Activated CD4-positive, alpha-beta T cell treated with anti-CD3 and anti-CD28 coated beads for 36 hours (primary cell): ENCODE measurements at regions not wholly inside any gene's neighbourhood (a gene's known extent, or its start where the extent isn't known, plus 50 kb on each side); places are given as distances from the start of the nearest gene placed in this dataset.

Experiments used
- ATAC-seq: fragments of 200-7000 bp; cut with Tn5 transposase; one replicate; pipeline ENCODE4 v1.10.0; 2021; ENCODE audit warnings: mild to moderate bottlenecking, moderate library complexity
- CTCF ChIA-PET: fragments of 350-600 bp; sonication (Branson Sonifier 250); formaldehyde crosslinking; loops from one replicate; lab custom pipeline; 2021; ENCODE audit warnings: antibody characterized with exemption; lab: Charles Lee
- POLR2A ChIA-PET: fragments of 350-600 bp; sonication (Branson Sonifier 250); formaldehyde crosslinking; loops from one replicate; lab custom pipeline; 2021; ENCODE audit warnings: antibody characterized with exemption, inconsistent platforms; lab: Charles Lee
- DNase-seq: peaks from one replicate; pipeline ENCODE4 v3.0.0-alpha.2; 2020
- H3K27ac Mint-ChIP-seq: one replicate; pipeline ENCODE4 v1.8.0; 2021; ENCODE audit warnings: mixed read lengths
- H3K27me3 Mint-ChIP-seq: one replicate; pipeline ENCODE4 v1.8.0; 2021; ENCODE audit warnings: mixed read lengths
- H3K36me3 Mint-ChIP-seq: one replicate; pipeline ENCODE4 v1.8.0; 2021; ENCODE audit warnings: low read depth, mixed read lengths
- H3K4me1 Mint-ChIP-seq: one replicate; pipeline ENCODE4 v1.8.0; 2021; ENCODE audit warnings: mixed read lengths
- H3K4me3 Mint-ChIP-seq: one replicate; pipeline ENCODE4 v1.8.0; 2021; ENCODE audit warnings: mild to moderate bottlenecking, moderate library complexity, mixed read lengths
- H3K9me3 Mint-ChIP-seq: one replicate; pipeline ENCODE4 v1.8.0; 2021; ENCODE audit warnings: low read depth, mixed read lengths
- intact Hi-C, 2 experiments: fragments of 100-400 bp; cut with DNase I in 1 of 2; cut with micrococcal nuclease in 1 of 2; formaldehyde crosslinking; loops; one replicate each; pipeline versions ENCODE4 v1.14.2 to v1.15.1; 2022 to 2024; cut with DNase I, micrococcal nuclease

DNA sequence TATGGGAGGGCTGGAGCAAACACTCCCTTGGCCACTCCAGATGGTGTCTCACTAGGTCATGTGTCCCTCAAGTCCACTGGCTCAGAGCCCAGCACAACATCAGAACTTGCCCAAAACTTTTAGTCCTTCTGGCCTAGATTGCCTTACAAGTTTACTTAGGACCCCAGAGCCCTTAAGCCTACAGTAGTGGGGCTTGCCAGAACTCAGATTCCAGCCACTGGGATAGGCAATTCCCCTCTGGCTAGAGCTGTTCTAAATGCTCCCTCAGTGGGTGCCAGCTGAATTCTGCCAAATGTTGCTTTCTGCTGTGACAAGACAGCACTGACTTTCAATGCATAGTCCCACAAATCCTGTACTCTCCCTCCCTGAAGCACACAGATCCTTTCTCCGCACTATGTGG lies 331.1 kb downstream of the HTR7 start:
- POLR2A ChIA-PET: no interaction called here
- no peak for DNase-seq
- no peak for ATAC-seq
- intact Hi-C loops: no loop called here
- H3K4me3 Mint-ChIP-seq: no peak overlapping the region
- H3K9me3 Mint-ChIP-seq: peaks cover 2% of the 10 kb centered on the region
- no peaks in the 10 kb centered on the region for H3K36me3 Mint-ChIP-seq
- no peak overlapping the region for H3K27ac Mint-ChIP-seq
- peaks cover 7% of the 10 kb centered on the region for H3K27me3 Mint-ChIP-seq
- H3K4me1 Mint-ChIP-seq: no peaks in the 10 kb centered on the region
- CTCF ChIA-PET: no interaction called here

DNA sequence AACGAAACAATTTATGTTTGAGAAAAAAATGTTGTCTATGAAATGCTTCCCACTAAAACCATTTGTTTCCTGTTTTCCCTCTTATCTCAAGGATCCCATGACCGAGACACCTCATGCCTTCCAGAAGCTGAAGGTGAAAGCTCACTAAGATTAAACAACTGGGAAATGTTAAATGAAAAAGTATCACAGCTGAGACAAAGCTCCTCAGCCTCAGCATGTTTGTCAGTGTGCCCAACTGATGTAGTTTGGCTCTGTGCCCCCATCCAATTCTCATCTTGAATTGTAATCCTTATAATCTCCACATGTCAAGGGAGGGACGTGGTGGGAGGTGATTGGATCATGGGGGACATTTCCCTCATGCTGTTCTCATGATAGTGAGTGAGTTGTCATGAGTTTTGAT lies 327.3 kb downstream of the HTR7 start:
- Mint-ChIP-seq H3K4me3 (no peak overlapping the region), H3K4me1 (no peaks in the 10 kb centered on the region), H3K9me3 (no peaks in the 10 kb centered on the region), H3K36me3 (no peaks in the 10 kb centered on the region), H3K27ac (no peak overlapping the region), H3K27me3 (peaks cover 5% of the 10 kb centered on the region)
- intact Hi-C loops: no loop called here
- ATAC-seq (no peak), DNase-seq (no peak)
- POLR2A ChIA-PET: no interaction called here
- CTCF ChIA-PET: interaction anchor here (1.4 kb wide), 1 partner anchor 16 kb away, joined by 3 read pairs; no protein-coding TSS in a partner anchor

DNA sequence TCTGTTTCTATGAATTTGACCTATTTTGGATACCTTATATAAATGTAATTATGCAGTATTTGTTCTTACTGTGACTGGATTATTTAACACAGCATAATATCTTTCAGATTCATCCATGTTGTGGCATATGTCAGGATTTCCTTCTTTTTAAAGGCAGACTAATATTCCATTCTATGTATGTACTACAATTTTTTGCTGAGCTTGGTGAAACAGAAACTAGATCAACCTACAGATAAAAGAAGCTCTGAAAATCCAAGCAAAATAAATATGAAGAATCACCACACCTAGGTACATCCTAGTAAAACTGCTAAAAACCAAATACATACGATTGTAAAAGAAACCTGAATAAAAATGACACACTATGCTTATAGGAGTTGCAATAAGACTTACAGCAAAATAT lies 300.5 kb downstream of the HTR7 start:
- H3K4me3 Mint-ChIP-seq: no peak overlapping the region
- ChIA-PET CTCF (interaction anchor here (0.9 kb wide), 1 partner anchor 15 kb away, joined by 3 read pairs; no protein-coding TSS in a partner anchor), POLR2A (no interaction called here)
- no peaks in the 10 kb centered on the region for H3K36me3 Mint-ChIP-seq
- H3K9me3 Mint-ChIP-seq: peaks cover 2% of the 10 kb centered on the region
- intact Hi-C loops: no loop called here
- ATAC-seq: no peak
- no peak overlapping the region for H3K27ac Mint-ChIP-seq
- no peaks in the 10 kb centered on the region for H3K4me1 Mint-ChIP-seq
- DNase-seq: no peak
- H3K27me3 Mint-ChIP-seq: peaks cover 5% of the 10 kb centered on the region

DNA sequence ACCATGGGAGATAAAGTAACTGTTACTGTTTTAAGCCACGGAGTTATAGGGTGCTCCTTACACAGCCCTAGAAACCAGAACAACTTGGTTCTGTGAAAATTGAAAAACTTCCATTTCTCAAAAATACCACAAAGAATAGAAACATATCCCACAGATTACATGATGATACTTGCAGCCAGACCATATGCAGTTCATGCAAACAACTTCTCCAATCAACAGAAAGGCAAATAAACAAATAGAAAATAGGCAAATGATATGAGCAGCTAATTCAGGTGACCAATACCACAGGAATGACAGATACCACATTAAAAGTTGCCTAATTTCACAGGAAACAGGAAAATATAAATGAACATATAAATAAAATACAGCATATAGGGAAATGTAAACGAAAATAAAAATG lies 297.5 kb downstream of the HTR7 start:
- H3K4me3 Mint-ChIP-seq: no peak overlapping the region
- no peak for DNase-seq

DNA sequence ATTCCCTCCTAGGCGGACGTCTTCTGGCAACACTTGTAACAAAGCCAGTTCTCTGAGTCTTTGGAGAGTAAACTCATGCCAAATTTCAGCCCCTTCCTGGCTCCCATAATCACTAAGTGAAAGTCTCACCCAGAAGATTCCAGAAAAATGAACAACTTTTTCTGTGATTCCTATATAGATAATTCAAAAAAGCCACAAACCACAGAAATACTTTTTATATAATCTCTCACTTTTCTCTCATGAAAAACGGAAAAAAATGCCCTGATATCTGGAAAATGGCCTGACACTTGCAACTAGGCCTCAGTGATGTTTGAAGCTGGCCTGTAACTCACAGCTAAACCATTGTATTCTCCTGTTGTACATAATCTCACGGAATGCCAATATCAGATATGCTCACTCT lies 296.2 kb downstream of the HTR7 start:
- Mint-ChIP-seq H3K27me3 (no peaks in the 10 kb centered on the region), H3K4me3 (no peak overlapping the region), H3K4me1 (no peaks in the 10 kb centered on the region), H3K9me3 (peaks cover 2% of the 10 kb centered on the region), H3K27ac (no peak overlapping the region), H3K36me3 (no peaks in the 10 kb centered on the region)
- ATAC-seq (no peak), DNase-seq (no peak)
- POLR2A ChIA-PET: no interaction called here
- intact Hi-C loops: no loop called here
- CTCF ChIA-PET: interaction anchor here (0.7 kb wide), 1 partner anchor 59 kb away, joined by 3 read pairs; no protein-coding TSS in a partner anchor

More for the DNA sequence above, 297.5 kb downstream of the HTR7 start:
- POLR2A ChIA-PET: no interaction called here
- intact Hi-C loops: no loop called here
- H3K36me3 Mint-ChIP-seq: no peaks in the 10 kb centered on the region
- CTCF ChIA-PET: no interaction called here
- peaks cover 2% of the 10 kb centered on the region for H3K9me3 Mint-ChIP-seq
- H3K27ac Mint-ChIP-seq: no peak overlapping the region
- no peaks in the 10 kb centered on the region for H3K4me1 Mint-ChIP-seq
- no peak for ATAC-seq
- peaks cover 2% of the 10 kb centered on the region for H3K27me3 Mint-ChIP-seq

DNA sequence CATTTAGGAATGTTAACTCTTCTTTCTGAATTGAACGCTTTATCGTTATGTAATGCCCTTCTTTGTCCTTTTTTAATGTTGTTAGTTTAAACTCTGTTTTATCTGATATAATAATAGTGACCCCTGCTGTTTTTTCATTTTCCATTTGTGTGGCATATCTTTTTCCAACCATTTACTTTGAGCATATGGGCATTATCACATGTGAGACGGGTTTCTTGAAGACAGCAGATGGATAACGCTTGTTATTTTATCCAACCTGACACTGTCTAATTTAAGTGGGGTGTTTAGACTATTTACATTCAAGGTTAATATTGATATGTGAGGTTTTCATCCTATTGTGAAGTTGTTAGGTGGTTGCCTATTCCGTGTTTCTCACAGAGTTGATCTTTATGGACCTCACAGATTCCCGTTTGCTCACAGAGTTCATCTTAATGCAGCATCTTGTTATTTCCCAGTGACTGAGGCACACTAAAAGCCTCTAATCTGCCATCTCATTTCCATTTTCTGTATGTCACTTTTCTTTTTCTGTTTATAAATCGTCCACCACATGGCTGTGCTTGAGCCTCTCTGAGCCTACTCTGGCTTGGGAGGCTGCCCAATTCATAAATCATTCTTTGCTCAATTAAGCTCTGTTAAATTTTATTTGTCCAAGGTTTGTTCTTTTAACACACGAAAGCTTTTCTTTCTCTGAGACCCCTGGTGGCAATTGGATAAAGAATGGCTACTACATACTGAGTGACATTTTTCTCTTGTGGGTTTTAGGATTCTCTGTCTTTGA lies 286.2 kb downstream of the HTR7 start:
- intact Hi-C loops: no loop called here

DNA sequence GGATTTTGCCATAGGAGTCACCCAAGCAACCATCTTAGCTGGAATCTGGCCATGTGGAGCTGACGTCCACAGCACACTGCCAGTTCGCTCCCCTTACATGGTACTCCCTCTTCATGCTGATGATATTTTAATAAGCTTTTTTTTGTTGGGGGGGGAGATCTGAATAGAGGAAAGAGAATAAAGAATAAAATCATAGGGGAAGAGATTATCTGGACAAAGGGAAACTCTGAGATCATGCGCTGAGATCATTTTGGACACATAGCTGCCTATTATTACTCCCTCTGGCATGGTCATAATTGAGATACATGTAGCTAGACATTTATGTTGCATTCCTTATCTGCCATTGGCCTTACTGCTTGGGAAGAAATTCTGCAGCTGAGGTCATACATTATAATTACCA lies 282.7 kb downstream of the HTR7 start:
- Mint-ChIP-seq H3K36me3 (no peaks in the 10 kb centered on the region), H3K27me3 (peaks cover 2% of the 10 kb centered on the region), H3K9me3 (no peaks in the 10 kb centered on the region), H3K4me1 (no peaks in the 10 kb centered on the region), H3K27ac (no peak overlapping the region), H3K4me3 (no peak overlapping the region)
- ATAC-seq: no peak
- POLR2A ChIA-PET: no interaction called here
- intact Hi-C loops: no loop called here
- CTCF ChIA-PET: interaction anchor here (0.5 kb wide), 1 partner anchor 40 kb away, joined by 3 read pairs; no protein-coding TSS in a partner anchor
- no peak for DNase-seq

More for the DNA sequence above, 286.2 kb downstream of the HTR7 start:
- no peak overlapping the region for H3K4me3 Mint-ChIP-seq
- no peak for DNase-seq
- no peaks in the 10 kb centered on the region for H3K9me3 Mint-ChIP-seq
- ChIA-PET CTCF (no interaction called here), POLR2A (no interaction called here)
- no peak for ATAC-seq
- H3K4me1 Mint-ChIP-seq: no peaks in the 10 kb centered on the region
- no peaks in the 10 kb centered on the region for H3K36me3 Mint-ChIP-seq
- no peaks in the 10 kb centered on the region for H3K27me3 Mint-ChIP-seq
- H3K27ac Mint-ChIP-seq: no peak overlapping the region

DNA sequence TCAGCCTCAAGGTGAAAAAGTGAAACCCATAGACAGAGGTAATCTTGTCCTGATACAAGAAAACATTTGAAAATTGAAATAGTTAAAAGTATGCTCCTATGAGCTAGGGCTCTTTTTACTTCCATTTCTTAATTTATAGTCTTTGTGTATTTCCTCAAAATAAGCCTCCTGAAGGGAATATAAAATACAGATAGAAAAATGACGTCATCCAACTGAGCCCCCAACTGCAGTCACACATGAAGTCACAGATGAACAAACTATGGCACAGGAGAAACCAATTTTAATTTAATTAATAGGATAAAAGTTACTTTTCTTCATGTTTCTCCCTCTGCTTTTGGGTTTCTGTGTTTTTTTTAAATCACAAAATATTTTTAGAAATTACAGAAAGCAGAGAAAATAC lies 280.3 kb downstream of the HTR7 start:
- POLR2A ChIA-PET: no interaction called here
- CTCF ChIA-PET: no interaction called here
- ATAC-seq (no peak), DNase-seq (no peak)
- no peaks in the 10 kb centered on the region for H3K9me3 Mint-ChIP-seq
- no peak overlapping the region for H3K4me3 Mint-ChIP-seq
- no peak overlapping the region for H3K27ac Mint-ChIP-seq
- no peaks in the 10 kb centered on the region for H3K4me1 Mint-ChIP-seq
- peaks cover 2% of the 10 kb centered on the region for H3K27me3 Mint-ChIP-seq
- intact Hi-C loops: no loop called here
- no peaks in the 10 kb centered on the region for H3K36me3 Mint-ChIP-seq

DNA sequence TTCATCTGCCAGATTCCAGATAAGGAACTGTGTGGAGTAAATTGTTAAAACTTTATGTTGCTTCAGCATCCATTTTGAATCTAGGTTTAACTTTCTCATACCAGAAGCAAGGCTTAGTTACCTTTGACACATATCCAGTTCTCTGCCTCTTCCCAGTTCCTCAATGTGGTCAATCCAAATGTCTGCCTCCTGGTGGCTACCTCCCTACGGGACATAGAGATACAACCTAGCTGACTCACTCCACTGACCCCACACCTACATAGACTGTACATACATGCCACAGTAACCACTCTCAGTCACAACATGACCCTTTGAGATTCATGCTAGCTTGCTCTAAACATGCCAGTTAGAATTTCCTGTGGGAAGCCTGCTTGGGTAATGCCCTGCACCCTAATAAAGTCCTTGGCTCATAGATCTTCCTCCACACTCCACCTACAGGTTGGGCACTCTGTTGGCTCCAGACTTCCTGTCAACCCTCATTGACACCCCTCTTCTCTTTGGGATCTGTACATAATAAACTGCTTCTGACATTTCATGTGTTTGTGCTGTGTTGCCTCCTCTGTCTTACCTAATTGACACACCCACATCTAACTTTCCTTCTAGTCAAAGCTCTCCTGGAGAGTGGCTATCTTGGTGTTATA lies 278.1 kb downstream of the HTR7 start:
- Mint-ChIP-seq H3K4me1 (no peaks in the 10 kb centered on the region), H3K4me3 (no peak overlapping the region), H3K27me3 (peaks cover 7% of the 10 kb centered on the region), H3K36me3 (no peaks in the 10 kb centered on the region), H3K9me3 (no peaks in the 10 kb centered on the region), H3K27ac (no peak overlapping the region)
- ChIA-PET POLR2A (no interaction called here), CTCF (no interaction called here)
- DNase-seq: no peak
- intact Hi-C loops: no loop called here
- ATAC-seq: no peak

DNA sequence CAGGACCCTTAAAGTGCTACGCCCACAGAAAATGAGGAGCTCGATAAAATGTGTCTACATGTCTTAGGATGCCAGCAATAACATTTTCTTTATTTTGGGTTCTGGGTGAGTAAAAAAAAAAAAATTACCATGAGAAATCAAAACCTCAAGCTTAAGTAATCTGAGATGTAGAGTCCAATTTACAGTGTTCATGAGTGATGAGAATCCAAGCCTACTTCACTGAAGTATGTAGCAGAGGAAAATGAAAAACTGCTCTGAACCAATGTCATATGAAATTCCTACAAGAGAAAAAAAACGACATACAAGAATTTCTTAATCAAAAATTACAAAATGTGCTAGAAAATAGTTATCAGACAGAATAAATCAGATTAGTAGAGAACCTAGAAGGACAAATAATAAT lies 274.4 kb downstream of the HTR7 start:
- ATAC-seq: no peak
- POLR2A ChIA-PET: no interaction called here
- H3K4me3 Mint-ChIP-seq: no peak overlapping the region
- H3K27ac Mint-ChIP-seq: no peak overlapping the region
- CTCF ChIA-PET: interaction anchor here (1.0 kb wide), 1 partner anchor 435 kb away, joined by 3 read pairs; no protein-coding TSS in a partner anchor
- DNase-seq: no peak
- H3K27me3 Mint-ChIP-seq: peaks cover 11% of the 10 kb centered on the region
- no peaks in the 10 kb centered on the region for H3K9me3 Mint-ChIP-seq
- no peaks in the 10 kb centered on the region for H3K4me1 Mint-ChIP-seq
- intact Hi-C loops: no loop called here
- no peaks in the 10 kb centered on the region for H3K36me3 Mint-ChIP-seq

DNA sequence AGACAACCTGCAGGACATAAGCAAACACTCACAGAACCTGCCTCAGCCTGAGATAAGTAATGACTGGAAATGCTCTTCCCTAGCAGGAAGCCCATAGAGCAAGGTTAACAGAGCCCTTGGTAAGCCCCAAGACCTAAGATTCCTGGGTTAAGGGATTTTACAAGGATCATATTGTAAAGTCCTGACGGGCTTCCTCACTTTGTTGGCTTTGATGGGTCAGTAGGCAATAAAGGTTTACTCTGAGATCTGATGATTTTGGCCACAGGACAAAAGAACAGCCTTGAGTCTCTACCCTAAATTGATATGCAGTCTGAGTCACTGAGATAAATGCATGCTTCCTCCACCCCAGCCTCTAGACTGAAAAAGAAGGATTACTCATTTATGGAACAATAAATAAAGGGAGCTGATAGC lies 270.8 kb downstream of the HTR7 start:
- intact Hi-C loops: no loop called here
- CTCF ChIA-PET: no interaction called here
- Mint-ChIP-seq H3K4me3 (no peak overlapping the region), H3K36me3 (no peaks in the 10 kb centered on the region), H3K27me3 (peaks cover 13% of the 10 kb centered on the region), H3K27ac (no peak overlapping the region), H3K9me3 (no peaks in the 10 kb centered on the region), H3K4me1 (no peaks in the 10 kb centered on the region)
- ATAC-seq: no peak
- DNase-seq: no peak
- POLR2A ChIA-PET: no interaction called here

DNA sequence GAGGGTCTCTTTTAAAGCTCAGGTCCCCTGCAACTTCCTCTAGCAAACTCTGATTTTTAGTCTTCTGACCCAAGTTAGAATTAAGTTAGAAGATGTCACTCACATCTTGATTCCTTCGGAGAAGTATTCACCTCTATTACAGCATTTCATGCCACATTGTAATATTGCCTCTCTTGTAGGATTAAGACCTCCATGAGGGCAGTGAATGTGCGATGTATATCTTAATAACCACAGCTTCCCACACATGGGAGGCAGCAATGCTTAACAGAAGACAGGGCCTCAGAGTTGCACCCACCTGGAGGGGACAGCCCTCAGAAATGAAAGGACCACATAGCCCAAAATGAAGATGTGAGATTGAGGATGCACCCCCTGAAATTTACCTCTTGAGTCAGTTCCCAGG lies 270.3 kb downstream of the HTR7 start:
- Mint-ChIP-seq H3K4me1 (no peaks in the 10 kb centered on the region), H3K27ac (no peak overlapping the region), H3K9me3 (no peaks in the 10 kb centered on the region), H3K36me3 (no peaks in the 10 kb centered on the region), H3K4me3 (no peak overlapping the region), H3K27me3 (peaks cover 13% of the 10 kb centered on the region)
- ChIA-PET POLR2A (no interaction called here), CTCF (no interaction called here)
- no peak for ATAC-seq
- DNase-seq: no peak
- intact Hi-C loops: no loop called here
